GM23248 (cell line): ENCODE measurements at regions not wholly inside any gene's neighbourhood (a gene's known extent, or its start where the extent isn't known, plus 50 kb on each side); places are given as distances from the start of the nearest gene placed in this dataset.
A peak's percentile ranks its signal among the peaks of the same experiment; 100 is the strongest.
"Not testable (repeated sequence)": the region's sequence is repeated elsewhere in the genome, so short reads cannot be mapped to it uniquely, and the experiment has no call there.

Experiments
- DNase-seq: peaks from one replicate; pipeline ENCODE4 v3.0.0-alpha.2; 2015
- H2AFZ ChIP-seq: fragments of 200-600 bp; sonication (generic); 2 replicates; pipeline ENCODE4 v1.6.1; 2016; ENCODE audit warnings: antibody characterized with exemption
- H3F3A ChIP-seq: fragments of 200-600 bp; sonication (generic); 2 replicates; pipeline ENCODE4 v1.6.1; 2016; ENCODE audit warnings: mild to moderate bottlenecking, antibody characterized with exemption, mixed run types; ENCODE audit not compliant: insufficient read depth
- H3K27ac ChIP-seq: fragments of 200-600 bp; sonication (generic); 2 replicates; pipeline ENCODE4 v1.5.1; 2016; ENCODE audit warnings: mild to moderate bottlenecking
- H3K27me3 ChIP-seq: fragments of 200-600 bp; sonication (generic); replicated peaks from 2 replicates; pipeline ENCODE4 v1.6.1; 2016; ENCODE audit warnings: mild to moderate bottlenecking; ENCODE audit not compliant: insufficient read depth
- H3K36me3 ChIP-seq: fragments of 200-600 bp; sonication (generic); 2 replicates; pipeline ENCODE4 v1.6.1; 2016; ENCODE audit warnings: low read depth, mild to moderate bottlenecking
- H3K4me1 ChIP-seq: fragments of 200-600 bp; sonication (generic); 2 replicates; pipeline ENCODE4 v1.6.1; 2016; ENCODE audit warnings: mild to moderate bottlenecking; ENCODE audit not compliant: insufficient read depth
- H3K4me2 ChIP-seq: fragments of 200-600 bp; sonication (generic); one replicate; pipeline ENCODE4 v1.6.1; 2016; ENCODE audit warnings: mild to moderate bottlenecking; ENCODE audit not compliant: unreplicated experiment
- H3K4me3 ChIP-seq: fragments of 200-600 bp; sonication (generic); 2 replicates; pipeline ENCODE4 v1.5.1; 2016; ENCODE audit warnings: mild to moderate bottlenecking
- H3K79me2 ChIP-seq: fragments of 200-600 bp; sonication (generic); 2 replicates; pipeline ENCODE4 v1.6.1; 2016; ENCODE audit warnings: mild to moderate bottlenecking; ENCODE audit not compliant: insufficient read depth
- H3K9ac ChIP-seq: fragments of 200-600 bp; sonication (generic); 2 replicates; pipeline ENCODE4 v1.6.1; 2016; ENCODE audit warnings: mild to moderate bottlenecking
- H3K9me2 ChIP-seq: fragments of 200-600 bp; sonication (generic); 2 replicates; pipeline ENCODE4 v1.6.1; 2016; ENCODE audit warnings: mixed run types, mild to moderate bottlenecking, moderate library complexity; ENCODE audit not compliant: insufficient read depth
- H3K9me3 ChIP-seq: fragments of 200-600 bp; sonication (generic); one replicate; pipeline ENCODE4 v1.6.1; 2017; ENCODE audit warnings: low read depth
- H4K20me1 ChIP-seq: fragments of 200-600 bp; sonication (generic); 2 replicates; pipeline ENCODE4 v1.6.0; 2016; ENCODE audit not compliant: insufficient read depth
- EZH2 ChIP-seq: fragments of 200-600 bp; sonication (generic); IDR thresholded peaks from 2 replicates; pipeline ENCODE4 v1.6.1; 2018; ENCODE audit warnings: antibody characterized with exemption, mild to moderate bottlenecking; ENCODE audit not compliant: insufficient read depth, poor library complexity, severe bottlenecking
- EZH2phosphoT487 ChIP-seq: fragments of 200-600 bp; sonication (generic); IDR thresholded peaks from 2 replicates; pipeline ENCODE4 v1.6.1; 2018; ENCODE audit warnings: antibody characterized with exemption, moderate library complexity, mild to moderate bottlenecking, low read depth; ENCODE audit not compliant: insufficient read depth
- WGBS, 2 experiments: methylation state at CpG; one replicate each; pipeline ENCODE4 v1.1.6; 2015 to 2017; ENCODE audit warnings: low lambda C conversion rate in 2 of 2, low coverage in 1 of 2; ENCODE audit errors: missing lambda C conversion rate in 2 of 2; 5-methylcytosine and 5-hydroxymethylcytosine counted together
- in situ Hi-C: fragments of 300-500 bp; cut with MboI; formaldehyde crosslinking; loops from 2 replicates; pipeline ENCODE4 v1.15.0; 2020

DNA sequence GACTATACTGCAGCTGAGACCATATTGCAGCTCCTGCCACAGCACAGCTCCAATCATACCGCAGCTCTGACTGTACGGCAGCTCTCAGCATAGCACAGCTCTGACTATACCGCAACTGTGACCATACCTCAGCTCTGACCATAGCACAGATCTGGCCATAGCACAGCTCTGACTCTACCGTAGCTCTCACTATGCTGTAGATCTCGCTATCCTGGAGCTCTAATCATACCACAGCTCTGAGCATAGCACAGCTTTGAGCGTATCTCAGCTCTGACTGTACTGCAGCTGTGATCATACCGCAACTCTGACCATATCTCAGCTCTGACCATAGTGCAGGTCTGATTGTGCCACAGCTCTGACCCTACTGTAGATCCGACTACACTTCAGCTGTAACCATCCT is 139.2 kb downstream of the ASMT start:
- no peaks in the 10 kb centered on the region for H3K79me2 ChIP-seq
- in situ Hi-C loops, result no loop called here
- H3F3A ChIP-seq, result no peaks in the 10 kb centered on the region
- H3K4me3 ChIP-seq, result no peak overlapping the region
- H3K9me2 ChIP-seq, result no peaks in the 10 kb centered on the region
- H3K36me3 ChIP-seq, result no peaks in the 10 kb centered on the region
- TF ChIP-seq EZH2phosphoT487, result no peak
- no peak for TF ChIP-seq EZH2
- WGBS, 2 experiments, result 33 to 43% methylated on average over 8 of the region's 8 CpGs
- H3K9me3 ChIP-seq, result no peaks in the 10 kb centered on the region
- DNase-seq, result peak; percentile 17
- H2AFZ ChIP-seq, result no peak overlapping the region
- no peak overlapping the region for H3K9ac ChIP-seq
- no peaks in the 10 kb centered on the region for H3K4me1 ChIP-seq
- no peaks in the 10 kb centered on the region for H4K20me1 ChIP-seq
- no peak overlapping the region for H3K27ac ChIP-seq
- H3K27me3 ChIP-seq, result no peaks in the 10 kb centered on the region
- H3K4me2 ChIP-seq, result no peak overlapping the region

DNA sequence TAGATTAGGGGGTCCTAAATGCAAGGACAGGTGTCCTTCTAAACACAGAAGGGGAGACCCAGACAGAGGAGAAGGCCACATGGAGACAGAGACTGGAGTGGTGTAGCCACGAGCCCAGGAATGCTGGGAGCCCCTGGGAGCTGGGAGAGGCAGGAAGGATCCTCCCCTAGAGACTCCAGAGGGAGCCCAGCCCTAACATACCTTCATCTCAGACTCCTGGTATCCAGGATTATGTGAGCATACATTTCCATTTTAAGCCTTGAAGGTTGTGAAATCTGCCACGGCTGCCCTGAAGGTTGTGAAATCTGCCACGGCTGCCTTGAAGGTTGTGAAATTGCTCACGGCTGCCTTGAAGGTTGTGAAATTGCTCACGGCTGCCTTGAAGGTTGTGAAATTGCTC is 148.4 kb downstream of the ASMT start:
- TF ChIP-seq EZH2phosphoT487, result no peak
- TF ChIP-seq EZH2, result no peak
- Histone ChIP-seq H3K27ac (no peak overlapping the region), H3K4me2 (no peak overlapping the region), H3K9ac (no peak overlapping the region), H3F3A (peaks cover 6% of the 10 kb centered on the region), H2AFZ (no peak overlapping the region), H3K79me2 (no peaks in the 10 kb centered on the region), H3K36me3 (no peaks in the 10 kb centered on the region), H3K9me3 (no peaks in the 10 kb centered on the region), H3K4me1 (no peaks in the 10 kb centered on the region), H3K27me3 (no peaks in the 10 kb centered on the region), H3K9me2 (no peaks in the 10 kb centered on the region), H3K4me3 (no peak overlapping the region), H4K20me1 (no peaks in the 10 kb centered on the region)
- DNase-seq, result no peak
- 46 to 51% methylated on average over 5 of the region's 5 CpGs for WGBS, 2 experiments
- in situ Hi-C loops, result no loop called here

GRCh38 chrX:1764883-1765364 is 150.1 kb downstream of the ASMT start:
- H4K20me1 ChIP-seq, in situ Hi-C loops, H3K9ac ChIP-seq, H3K27me3 ChIP-seq, H3K9me2 ChIP-seq, H2AFZ ChIP-seq, H3K9me3 ChIP-seq, H3K4me1 ChIP-seq, H3K27ac ChIP-seq, H3K4me2 ChIP-seq, H3F3A ChIP-seq, H3K79me2 ChIP-seq, DNase-seq, H3K36me3 ChIP-seq, H3K4me3 ChIP-seq: not testable (repeated sequence)
- 49 to 54% methylated on average over 11 to 18 of the region's 19 CpGs for WGBS, 2 experiments

GRCh38 chrX:1767026-1767425 is 152.2 kb downstream of the ASMT start:
- 12 to 16% methylated on average over 10 of the region's 10 CpGs for WGBS, 2 experiments
- no peak overlapping the region for H3K4me2 ChIP-seq
- no peaks in the 10 kb centered on the region for H3K4me1 ChIP-seq
- in situ Hi-C loops, result no loop called here
- no peak overlapping the region for H2AFZ ChIP-seq
- no peak for DNase-seq
- no peak overlapping the region for H3K27ac ChIP-seq
- H3K9me3 ChIP-seq, result no peaks in the 10 kb centered on the region
- no peak overlapping the region for H3K9ac ChIP-seq
- no peaks in the 10 kb centered on the region for H3K36me3 ChIP-seq
- H3F3A ChIP-seq, result peaks cover 6% of the 10 kb centered on the region
- no peak overlapping the region for H3K4me3 ChIP-seq
- no peaks in the 10 kb centered on the region for H3K9me2 ChIP-seq
- no peaks in the 10 kb centered on the region for H3K27me3 ChIP-seq
- TF ChIP-seq EZH2 (no peak), EZH2phosphoT487 (no peak)
- H4K20me1 ChIP-seq, result no peaks in the 10 kb centered on the region
- no peaks in the 10 kb centered on the region for H3K79me2 ChIP-seq

GRCh38 chrX:1778817-1779216 is 164.0 kb downstream of the ASMT start:
- Histone ChIP-seq H3K27me3 (no peaks in the 10 kb centered on the region), H3K4me2 (no peak overlapping the region), H3K79me2 (no peaks in the 10 kb centered on the region), H3K9ac (no peak overlapping the region), H3K9me3 (no peaks in the 10 kb centered on the region), H3K4me3 (no peak overlapping the region), H3K27ac (no peak overlapping the region), H3K9me2 (no peaks in the 10 kb centered on the region), H3K4me1 (no peaks in the 10 kb centered on the region), H3F3A (no peaks in the 10 kb centered on the region), H3K36me3 (no peaks in the 10 kb centered on the region), H4K20me1 (no peaks in the 10 kb centered on the region), H2AFZ (no peak overlapping the region)
- no peak for DNase-seq
- no peak for TF ChIP-seq EZH2phosphoT487
- no peak for TF ChIP-seq EZH2
- in situ Hi-C loops, result no loop called here
- WGBS, 2 experiments, result 11 to 18% methylated on average over 4 of the region's 4 CpGs
